ENCODE measurements at regions not wholly inside any gene's neighbourhood (a gene's known extent, or its start where the extent isn't known, plus 50 kb on each side); places are given as distances from the start of the nearest gene placed in this dataset.

DNA sequence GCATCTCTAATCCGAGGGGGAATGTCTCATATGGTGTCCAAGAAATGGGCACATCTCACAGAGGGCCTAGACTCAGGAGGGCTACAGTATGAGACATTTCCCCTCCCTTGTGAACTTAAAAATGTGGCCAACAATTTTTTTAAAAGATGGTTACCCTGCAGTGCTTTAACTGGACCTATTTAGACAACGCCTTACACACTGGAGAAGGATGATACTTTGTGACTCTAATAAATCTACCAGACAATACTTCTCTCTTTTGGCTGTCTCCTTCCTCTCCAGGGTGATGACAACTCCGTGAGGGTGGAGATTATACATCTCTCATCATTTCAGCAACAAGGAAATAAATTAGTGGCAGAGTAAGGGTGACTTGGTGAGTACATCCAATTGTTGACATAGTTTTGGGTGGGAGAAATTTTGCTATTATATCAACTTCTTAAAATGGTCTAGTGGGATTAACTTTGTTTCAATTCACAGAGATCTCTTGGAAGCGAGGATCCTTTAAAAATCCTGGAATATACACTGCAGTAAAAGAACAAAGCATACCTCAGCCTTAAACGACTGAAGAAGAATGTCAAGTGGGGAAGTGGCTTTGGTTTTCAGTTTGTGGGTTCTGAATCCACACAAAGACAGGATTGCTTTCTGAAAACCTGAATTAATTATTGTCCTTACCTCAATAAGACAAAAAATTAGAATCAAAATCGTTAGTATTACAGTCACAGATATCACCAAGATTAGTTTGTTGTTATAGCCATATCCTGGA lies 89.8 kb downstream of the KPNA2 start:
- TF ChIP-seq, protein P1, sequence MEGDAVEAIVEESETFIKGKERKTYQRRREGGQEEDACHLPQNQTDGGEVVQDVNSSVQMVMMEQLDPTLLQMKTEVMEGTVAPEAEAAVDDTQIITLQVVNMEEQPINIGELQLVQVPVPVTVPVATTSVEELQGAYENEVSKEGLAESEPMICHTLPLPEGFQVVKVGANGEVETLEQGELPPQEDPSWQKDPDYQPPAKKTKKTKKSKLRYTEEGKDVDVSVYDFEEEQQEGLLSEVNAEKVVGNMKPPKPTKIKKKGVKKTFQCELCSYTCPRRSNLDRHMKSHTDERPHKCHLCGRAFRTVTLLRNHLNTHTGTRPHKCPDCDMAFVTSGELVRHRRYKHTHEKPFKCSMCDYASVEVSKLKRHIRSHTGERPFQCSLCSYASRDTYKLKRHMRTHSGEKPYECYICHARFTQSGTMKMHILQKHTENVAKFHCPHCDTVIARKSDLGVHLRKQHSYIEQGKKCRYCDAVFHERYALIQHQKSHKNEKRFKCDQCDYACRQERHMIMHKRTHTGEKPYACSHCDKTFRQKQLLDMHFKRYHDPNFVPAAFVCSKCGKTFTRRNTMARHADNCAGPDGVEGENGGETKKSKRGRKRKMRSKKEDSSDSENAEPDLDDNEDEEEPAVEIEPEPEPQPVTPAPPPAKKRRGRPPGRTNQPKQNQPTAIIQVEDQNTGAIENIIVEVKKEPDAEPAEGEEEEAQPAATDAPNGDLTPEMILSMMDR (IDR thresholded peaks at IDR 0.05; ENCODE audit: low read depth, low read length, poor library complexity, severe bottlenecking): no peak
- TF ChIP-seq EZH2phosphoT487 (IDR thresholded peaks at IDR 0.05; ENCODE audit: borderline replicate concordance, low read length): no peak

All from DOHH2 (cell line).